NCI-H748 treated with DMSO at 0.1 percent for 48 hours (cell line): ENCODE measurements at regions not wholly inside any gene's neighbourhood (a gene's known extent, or its start where the extent isn't known, plus 50 kb on each side); places are given as distances from the start of the nearest gene placed in this dataset.

Experiments
- DNase-seq: peaks from one replicate; lab custom pipeline; 2025; lab: John Stamatoyannopoulos, UW

DNA sequence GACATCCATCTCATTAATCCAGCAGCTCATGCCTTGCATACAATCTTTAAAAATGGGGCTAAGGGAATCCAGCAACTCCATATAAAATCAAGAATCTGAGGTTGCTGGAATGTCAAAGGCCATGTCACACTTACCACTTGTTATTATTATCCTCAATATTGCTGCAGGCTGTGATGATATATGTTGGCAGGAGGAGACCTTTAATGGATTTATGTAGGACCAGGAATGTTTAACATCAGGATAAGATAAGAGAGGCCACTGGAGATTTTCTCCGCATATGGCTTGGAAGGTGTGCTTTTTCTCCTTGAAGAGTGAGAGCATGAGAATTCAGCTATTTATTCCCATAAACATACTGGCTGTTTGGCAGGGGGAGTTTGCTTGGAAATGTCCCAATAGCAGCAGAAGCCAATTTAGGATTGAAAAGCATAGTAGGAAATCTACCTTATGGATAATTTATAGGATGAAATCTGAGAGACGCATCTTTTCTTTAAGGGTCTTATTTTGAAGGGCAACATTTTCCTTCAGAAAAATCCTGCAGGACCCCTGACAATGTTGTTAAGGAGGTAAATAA, 481.4 kb downstream of the AGTPBP1 start:
- no peak for DNase-seq

DNA sequence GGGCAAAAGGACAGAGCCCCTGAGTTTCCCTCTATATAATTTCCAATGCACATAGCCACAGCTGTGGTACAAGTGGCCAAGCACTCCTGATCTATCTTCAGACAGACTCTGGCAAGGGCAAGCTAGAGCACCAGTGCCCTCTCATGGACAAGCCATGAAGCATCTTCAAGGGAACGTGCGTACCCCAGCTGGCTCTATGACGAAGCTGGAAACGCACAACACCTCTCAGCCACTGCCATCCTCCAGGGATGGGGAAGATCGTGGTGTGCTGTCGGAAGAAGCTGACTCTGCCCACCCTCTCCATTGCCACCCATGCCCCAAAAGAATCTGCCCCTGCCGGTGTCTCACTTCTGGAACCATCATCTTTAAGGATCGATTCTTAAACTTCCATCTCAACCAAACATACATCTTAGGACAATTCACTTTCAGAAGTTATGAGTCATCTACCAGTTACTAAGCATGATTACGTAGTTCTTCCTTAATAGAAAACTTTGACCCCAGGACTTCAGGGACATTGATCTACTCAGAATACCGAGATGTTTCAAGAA, 482.9 kb downstream of the AGTPBP1 start:
- peak; percentile 84 for DNase-seq

- no peak for DNase-seq
Measured at GRCh38 chr9:85258236-85258635, 483.5 kb downstream of the AGTPBP1 start.

- no peak for DNase-seq
Measured at GRCh38 chr9:85249313-85249621, 492.5 kb downstream of the AGTPBP1 start.

GRCh38 chr9:85248514-85249312, 493.0 kb downstream of the AGTPBP1 start:
- DNase-seq = no peak

DNA sequence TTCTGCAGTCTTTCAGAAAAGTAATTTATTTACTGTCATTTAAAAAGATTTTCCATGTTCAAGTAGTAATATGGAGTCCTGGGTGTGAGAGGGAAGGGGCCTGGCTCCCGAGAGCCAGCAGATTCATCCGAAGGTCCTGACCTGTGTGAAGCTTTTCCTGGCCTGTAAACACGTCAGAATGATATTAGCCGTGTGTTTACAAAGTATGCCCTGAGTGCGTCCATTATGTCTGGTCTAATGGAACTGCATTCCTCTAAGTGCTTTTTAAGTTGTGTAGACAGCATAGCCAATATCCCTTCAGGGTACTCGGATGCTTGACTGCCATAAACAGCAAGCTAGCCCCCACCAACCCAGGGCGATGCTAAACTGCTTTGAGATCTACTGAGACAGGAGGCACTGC, 495.2 kb downstream of the AGTPBP1 start:
- DNase-seq = no peak

DNA sequence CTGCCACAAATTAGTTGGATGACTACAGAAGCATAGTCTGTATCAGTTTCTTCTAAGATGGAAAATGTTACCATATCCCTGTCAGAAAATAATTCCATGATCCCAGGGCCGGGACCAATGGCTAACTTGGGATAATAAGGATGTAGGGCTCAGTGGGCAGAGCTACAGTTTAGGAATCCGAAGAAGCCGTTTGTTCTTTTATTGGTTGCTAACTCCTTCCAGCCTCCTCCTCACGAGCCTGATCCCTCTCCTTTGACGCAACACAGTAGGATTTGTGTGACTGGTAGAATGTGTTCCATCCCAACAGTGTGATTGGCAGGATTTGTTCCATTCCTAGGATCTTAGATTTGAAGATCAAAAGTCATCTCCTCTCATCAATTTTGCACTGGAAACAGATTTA, 496.9 kb downstream of the AGTPBP1 start:
- no peak for DNase-seq

GRCh38 chr9:85243977-85244376, 497.8 kb downstream of the AGTPBP1 start:
- no peak for DNase-seq

GRCh38 chr9:85237478-85237877, 504.3 kb downstream of the AGTPBP1 start:
- DNase-seq = no peak

DNA sequence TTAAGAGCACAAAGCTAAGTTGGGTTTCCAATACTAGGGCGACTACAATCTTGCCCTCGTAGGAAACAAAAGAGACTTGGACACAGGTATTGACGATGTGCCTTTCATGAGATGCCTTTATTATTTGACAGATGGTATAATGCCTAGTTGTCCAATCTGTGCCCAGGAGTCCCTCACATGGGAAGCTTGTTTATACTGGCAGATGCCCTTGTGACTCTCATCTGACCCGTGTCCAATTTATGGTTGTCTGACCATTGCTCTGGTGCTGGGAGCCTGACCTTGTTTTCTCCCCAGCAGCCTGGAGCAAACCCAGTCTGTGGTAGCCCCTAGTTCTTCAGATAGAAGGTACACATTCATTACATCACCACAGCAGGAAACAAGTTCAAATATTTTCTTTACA, 511.7 kb downstream of the AGTPBP1 start:
- no peak for DNase-seq

GRCh38 chr9:85228111-85228855, 513.5 kb downstream of the AGTPBP1 start:
- DNase-seq = no peak

- DNase-seq = no peak
Measured at GRCh38 chr9:85225180-85225579, 516.6 kb downstream of the AGTPBP1 start.

- no peak for DNase-seq
Measured at GRCh38 chr9:85224729-85225128, 517.0 kb downstream of the AGTPBP1 start.

DNA sequence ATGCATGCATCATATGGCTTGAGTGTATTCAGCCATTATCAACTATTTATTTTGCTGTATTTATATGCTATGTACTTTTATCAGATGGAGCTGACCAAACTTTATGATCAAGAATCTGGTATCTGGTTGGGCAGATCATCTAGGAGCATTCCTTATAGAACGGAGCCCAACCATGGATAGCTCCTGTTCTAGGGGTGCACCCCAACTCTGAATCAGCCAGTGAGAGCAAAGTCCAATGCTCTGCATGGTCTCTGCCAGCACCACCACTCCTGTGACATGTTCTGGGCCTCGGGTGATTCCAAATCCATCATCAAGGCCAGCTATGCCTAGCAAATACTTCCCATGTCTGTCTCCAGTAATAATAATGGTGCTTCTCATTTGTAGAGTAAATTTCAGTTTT, 517.5 kb downstream of the AGTPBP1 start:
- DNase-seq = no peak

DNA sequence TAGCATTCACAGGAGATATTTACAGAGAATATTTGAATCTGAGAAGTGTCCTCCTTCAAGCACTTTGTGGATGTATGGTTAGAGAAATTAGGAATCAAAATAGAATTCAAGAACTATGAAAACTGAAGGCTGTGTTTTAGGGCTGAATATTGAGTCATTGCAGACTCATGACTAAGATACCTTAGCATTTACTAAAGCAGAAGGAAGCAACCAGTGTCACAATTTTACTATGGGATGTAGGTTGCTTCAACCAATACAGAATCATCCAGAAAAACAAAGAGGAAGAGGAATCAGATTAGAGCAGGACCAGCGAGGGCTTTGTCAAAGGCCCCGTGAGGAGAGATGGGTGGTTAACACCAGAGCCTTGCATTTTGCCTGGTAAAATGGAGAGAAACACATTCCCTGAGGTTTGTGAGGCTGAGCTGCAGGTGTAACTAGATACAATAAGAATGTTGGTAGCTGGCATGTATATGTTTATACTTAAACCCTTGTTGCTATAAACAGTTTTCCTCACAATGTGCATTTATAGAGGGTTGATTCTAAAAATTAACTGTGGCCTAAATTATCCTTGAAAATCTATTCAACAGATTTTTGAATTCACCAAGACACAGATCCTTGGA, 518.1 kb downstream of the AGTPBP1 start:
- DNase-seq = no peak

DNA sequence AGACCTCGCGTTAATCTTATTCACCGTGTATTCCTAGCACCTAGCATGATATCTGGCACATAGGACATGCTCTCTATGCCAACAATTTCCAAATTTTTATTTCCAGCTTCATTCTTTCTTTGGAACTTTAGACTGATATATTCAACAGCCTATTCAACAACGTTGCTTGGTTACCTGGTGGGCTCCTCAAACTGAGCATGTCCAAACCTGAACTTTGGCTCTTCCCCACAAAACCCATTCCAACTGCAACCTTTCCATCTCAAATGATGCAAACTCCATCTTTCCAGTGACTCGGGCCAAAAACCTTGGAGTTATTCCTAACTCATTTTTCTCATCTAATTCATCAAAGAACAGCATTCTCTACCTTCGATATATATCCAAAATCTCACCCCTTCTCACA, 525.2 kb downstream of the AGTPBP1 start:
- DNase-seq = no peak

DNA sequence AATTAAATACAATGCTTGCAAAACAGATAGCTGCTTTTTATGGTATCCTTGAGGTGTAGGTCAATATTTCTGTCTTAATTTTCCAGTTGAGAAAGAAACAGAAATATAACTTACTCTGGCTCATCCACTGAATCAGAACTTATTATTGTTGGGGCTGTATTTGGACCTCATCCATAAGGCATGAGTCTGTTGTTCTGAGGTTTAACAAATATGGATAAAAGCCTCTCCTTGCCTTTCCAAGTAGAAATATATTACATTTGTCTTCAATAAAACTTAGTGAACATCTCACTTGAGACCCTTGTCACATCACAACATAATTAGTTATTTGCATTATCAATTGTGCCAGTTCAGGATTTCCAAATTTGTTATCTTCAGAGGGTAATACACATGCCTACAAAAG, 525.8 kb downstream of the AGTPBP1 start:
- no peak for DNase-seq

DNA sequence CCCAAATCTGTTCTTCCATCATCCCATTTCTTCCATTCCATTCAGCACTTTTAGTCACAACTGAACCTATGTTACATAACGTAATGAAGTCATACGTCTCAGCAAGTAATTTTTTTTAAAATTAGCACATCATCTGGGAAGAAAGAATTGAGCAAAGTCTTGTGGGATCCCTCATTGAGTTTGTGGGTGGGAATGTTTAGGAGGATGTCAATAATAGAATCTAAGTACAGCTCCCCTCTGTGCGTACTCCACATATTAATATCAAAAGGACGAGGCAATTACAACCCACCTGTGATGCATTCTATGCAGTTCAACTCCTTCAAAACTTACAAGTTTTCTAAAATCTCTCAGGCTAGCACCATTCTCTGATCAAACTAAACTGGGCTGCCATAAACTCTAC, 526.3 kb downstream of the AGTPBP1 start:
- no peak for DNase-seq

DNA sequence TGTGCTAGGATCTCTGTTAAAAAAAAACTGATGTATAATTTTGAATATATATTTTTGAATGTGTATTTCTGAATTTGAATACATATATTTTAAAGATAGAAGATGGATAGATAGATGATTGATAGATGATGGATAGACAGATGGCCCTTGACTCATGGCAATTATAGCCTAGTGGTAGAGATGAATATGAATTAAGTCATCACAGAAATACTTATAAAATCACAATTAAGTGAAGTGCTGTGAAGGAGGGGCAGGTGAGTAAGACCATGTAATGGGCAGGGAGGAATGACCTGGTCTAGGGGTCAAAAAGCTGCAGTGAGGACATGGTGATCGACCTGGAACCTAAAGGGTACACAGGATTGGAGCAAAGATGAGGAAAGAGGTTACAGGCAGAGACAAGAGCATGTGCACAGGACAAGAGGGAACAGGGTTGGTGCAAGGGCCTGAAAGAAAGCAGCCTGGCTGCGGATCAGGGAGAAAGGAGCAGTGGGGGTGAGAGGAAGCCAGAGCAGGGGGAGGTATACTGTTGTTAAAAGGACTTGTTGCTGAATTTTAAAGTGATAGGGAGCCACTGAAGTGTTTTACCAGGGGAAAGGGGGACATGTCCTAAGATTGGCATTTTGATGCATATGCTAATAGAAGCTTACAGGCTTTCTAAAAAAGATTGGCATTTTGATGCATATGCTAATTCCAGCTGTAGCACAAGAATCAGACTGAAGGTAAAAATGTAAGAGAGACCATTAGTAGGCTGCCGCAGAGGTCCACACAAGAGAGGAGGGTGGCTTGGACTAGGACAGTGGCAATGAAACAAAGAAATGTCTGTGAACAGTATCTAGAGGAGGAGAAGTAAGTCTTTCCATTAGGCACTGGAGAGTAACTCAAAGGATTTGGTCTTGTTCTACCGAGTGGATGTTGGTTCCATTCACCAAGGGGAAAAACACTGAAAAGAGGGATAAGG, 527.8 kb downstream of the AGTPBP1 start:
- no peak for DNase-seq

DNA sequence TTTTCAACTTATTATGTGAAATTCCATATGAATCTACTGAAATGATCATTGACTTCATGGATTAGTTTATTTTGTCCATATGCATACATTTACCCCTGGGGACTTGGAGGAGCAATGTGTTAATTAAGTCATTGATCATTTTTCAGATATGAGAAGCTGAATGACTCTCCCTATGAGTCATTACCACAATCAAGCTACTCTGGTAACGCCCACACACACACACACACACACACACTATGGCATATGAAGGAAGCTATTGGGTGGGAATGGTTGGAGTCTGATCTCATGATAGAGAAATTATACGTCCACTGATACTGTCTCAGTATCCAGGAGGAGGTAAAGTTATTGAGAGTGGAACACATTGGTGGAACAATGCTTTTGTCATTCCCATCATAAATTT, 528.9 kb downstream of the AGTPBP1 start:
- DNase-seq = no peak

GRCh38 chr9:85212209-85212608, 529.5 kb downstream of the AGTPBP1 start:
- DNase-seq = no peak
